ENCODE measurements at regions not wholly inside any gene's neighbourhood (a gene's known extent, or its start where the extent isn't known, plus 50 kb on each side); places are given as distances from the start of the nearest gene placed in this dataset.

DNA sequence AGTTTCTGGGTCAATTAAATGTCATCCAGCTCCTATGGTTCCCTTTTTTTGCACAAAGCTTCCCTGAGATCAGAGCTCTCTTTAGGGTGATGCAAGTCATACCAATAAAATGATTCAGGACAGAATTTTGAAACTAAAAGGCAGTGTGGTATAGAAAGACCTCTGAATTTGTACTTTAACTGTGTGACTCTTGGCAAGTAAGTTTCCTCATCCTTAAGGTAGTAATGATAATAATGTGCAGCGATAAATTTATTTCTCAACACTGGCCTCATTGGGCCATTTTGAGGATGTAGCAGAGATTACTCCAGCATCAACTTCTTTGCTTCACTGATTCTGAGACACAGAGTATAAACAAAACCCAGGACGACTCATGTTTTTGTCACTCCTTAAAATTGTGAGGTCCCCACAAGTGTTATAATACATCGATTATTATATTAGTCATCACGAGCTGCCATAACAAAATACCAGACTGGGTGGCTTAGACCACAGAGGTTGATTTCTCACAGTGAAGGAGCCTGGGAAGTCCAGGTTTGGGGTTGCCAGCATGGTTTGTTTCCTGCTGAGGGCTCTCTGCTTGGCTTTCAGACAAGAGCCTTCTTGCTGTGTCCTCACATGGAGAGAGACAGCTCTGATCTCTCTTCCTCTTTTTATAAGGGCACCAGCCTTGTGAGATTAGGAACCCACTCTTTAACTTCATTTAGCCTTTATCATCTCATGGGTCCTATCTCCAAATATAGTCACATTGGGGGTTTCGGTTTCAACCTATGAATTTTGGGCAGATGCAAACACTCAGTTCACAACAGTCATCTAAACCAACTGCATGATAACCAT is 293.0 kb downstream of the ZNF608 start:
- intact Hi-C loops (cut with micrococcal nuclease; ENCODE audit: unreplicated experiment): loop anchor here (1.0 to 10.0 kb wide), 3 partner anchors 196 to 419 kb away; no protein-coding TSS in a partner anchor
- no peaks in the 10 kb centered on the region for H3K79me2 ChIP-seq (ENCODE audit: insufficient read depth, low read depth, low read length)
- H3K4me1 ChIP-seq (ENCODE audit: insufficient read depth, low read length, poor library complexity, severe bottlenecking): peaks cover 63% of the 10 kb centered on the region
- peak overlapping the region; percentile 60 for H3K4me2 ChIP-seq (ENCODE audit: low read length)
- H3K9me2 ChIP-seq (ENCODE audit: insufficient read depth, low read length): no peaks in the 10 kb centered on the region
- no peaks in the 10 kb centered on the region for H3K36me3 ChIP-seq (ENCODE audit: insufficient read depth, low read length)
- H2AFZ ChIP-seq (ENCODE audit: low read length): peak overlapping the region; percentile 89
- peak overlapping the region; percentile 86 for H3K27ac ChIP-seq (ENCODE audit: low read depth, low read length, poor library complexity, severe bottlenecking)
- POLR2A ChIA-PET: interaction anchor here (0.5 to 3.1 kb wide), 10 partner anchors 8 to 483 kb away, joined by 3 to 23 read pairs (median 3); no protein-coding TSS in a partner anchor
- DNase-seq (ENCODE audit: low spot score): peak; percentile 91
- TF ChIP-seq, protein P1, sequence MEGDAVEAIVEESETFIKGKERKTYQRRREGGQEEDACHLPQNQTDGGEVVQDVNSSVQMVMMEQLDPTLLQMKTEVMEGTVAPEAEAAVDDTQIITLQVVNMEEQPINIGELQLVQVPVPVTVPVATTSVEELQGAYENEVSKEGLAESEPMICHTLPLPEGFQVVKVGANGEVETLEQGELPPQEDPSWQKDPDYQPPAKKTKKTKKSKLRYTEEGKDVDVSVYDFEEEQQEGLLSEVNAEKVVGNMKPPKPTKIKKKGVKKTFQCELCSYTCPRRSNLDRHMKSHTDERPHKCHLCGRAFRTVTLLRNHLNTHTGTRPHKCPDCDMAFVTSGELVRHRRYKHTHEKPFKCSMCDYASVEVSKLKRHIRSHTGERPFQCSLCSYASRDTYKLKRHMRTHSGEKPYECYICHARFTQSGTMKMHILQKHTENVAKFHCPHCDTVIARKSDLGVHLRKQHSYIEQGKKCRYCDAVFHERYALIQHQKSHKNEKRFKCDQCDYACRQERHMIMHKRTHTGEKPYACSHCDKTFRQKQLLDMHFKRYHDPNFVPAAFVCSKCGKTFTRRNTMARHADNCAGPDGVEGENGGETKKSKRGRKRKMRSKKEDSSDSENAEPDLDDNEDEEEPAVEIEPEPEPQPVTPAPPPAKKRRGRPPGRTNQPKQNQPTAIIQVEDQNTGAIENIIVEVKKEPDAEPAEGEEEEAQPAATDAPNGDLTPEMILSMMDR (conservative IDR thresholded peaks at IDR 0.05; ENCODE audit: low read length): 0 out of 2 replicates have a peak, but pooled peaks have one; percentile 25
- no peak for TF ChIP-seq EZH2phosphoT487 (IDR thresholded peaks at IDR 0.05; ENCODE audit: borderline replicate concordance, low read depth, low read length)
- no peaks in the 10 kb centered on the region for H4K20me1 ChIP-seq (ENCODE audit: insufficient read depth, low read length)
- no peaks in the 10 kb centered on the region for H3K9me3 ChIP-seq (ENCODE audit: low read length)
- TSS peak; percentile 85 for BruUV-seq (replicated peaks)
- CTCF ChIA-PET (ENCODE audit: unreplicated experiment): no interaction called here
- H3K4me3 ChIP-seq (ENCODE audit: low read depth, low read length, poor library complexity, severe bottlenecking): peak overlapping the region; percentile 19

DNA sequence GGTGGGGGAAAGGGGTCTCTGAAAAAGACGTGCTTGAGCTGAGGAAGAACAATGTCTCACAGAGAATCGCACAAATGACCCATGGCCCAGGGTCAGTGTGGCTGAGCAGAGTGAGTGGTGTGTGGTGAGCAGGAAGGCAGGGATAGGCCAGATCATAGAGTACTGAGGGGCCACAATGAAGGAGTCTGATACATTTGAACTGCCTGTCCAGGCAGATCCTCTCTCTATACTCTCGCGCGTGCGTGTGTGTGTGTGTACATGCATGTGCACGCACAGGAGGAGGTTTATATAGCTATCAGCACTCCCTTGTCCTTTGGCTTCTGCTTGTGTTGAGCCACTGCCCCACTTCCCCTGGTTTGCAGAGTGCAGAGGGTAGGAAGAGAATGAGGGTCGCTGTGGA is 294.0 kb downstream of the ZNF608 start:
- no peak for TF ChIP-seq EZH2phosphoT487 (IDR thresholded peaks at IDR 0.05; ENCODE audit: borderline replicate concordance, low read depth, low read length)
- TF ChIP-seq, protein P1 (conservative IDR thresholded peaks at IDR 0.05; ENCODE audit: low read length): no peak
- H3K4me3 ChIP-seq (ENCODE audit: low read depth, low read length, poor library complexity, severe bottlenecking): no peak overlapping the region
- H3K4me2 ChIP-seq (ENCODE audit: low read length): peak overlapping the region; percentile 60
- H3K9me3 ChIP-seq (ENCODE audit: low read length): no peaks in the 10 kb centered on the region
- no peaks in the 10 kb centered on the region for H3K36me3 ChIP-seq (ENCODE audit: insufficient read depth, low read length)
- H3K79me2 ChIP-seq (ENCODE audit: insufficient read depth, low read depth, low read length): no peaks in the 10 kb centered on the region
- H4K20me1 ChIP-seq (ENCODE audit: insufficient read depth, low read length): no peaks in the 10 kb centered on the region
- intact Hi-C loops (cut with micrococcal nuclease; ENCODE audit: unreplicated experiment): loop anchor here (5.0 to 10.0 kb wide), 2 partner anchors 290 to 418 kb away; no protein-coding TSS in a partner anchor
- POLR2A ChIA-PET: interaction anchor here (0.6 to 3.1 kb wide), 7 partner anchors 8 to 62 kb away, joined by 3 to 23 read pairs (median 3); no protein-coding TSS in a partner anchor
- DNase-seq (ENCODE audit: low spot score): no peak
- peaks cover 57% of the 10 kb centered on the region for H3K4me1 ChIP-seq (ENCODE audit: insufficient read depth, low read length, poor library complexity, severe bottlenecking)
- peak overlapping the region; percentile 86 for H3K27ac ChIP-seq (ENCODE audit: low read depth, low read length, poor library complexity, severe bottlenecking)
- H2AFZ ChIP-seq (ENCODE audit: low read length): peak overlapping the region; percentile 89
- H3K9me2 ChIP-seq (ENCODE audit: insufficient read depth, low read length): no peaks in the 10 kb centered on the region
- BruUV-seq (replicated peaks): no TSS peak
- CTCF ChIA-PET (ENCODE audit: unreplicated experiment): no interaction called here
